Mesodermal cell (in vitro differentiated cells): ENCODE measurements at regions not wholly inside any gene's neighbourhood (a gene's known extent, or its start where the extent isn't known, plus 50 kb on each side); places are given as distances from the start of the nearest gene placed in this dataset.
"Not testable (repeated sequence)": the region's sequence is repeated elsewhere in the genome, so short reads cannot be mapped to it uniquely, and the experiment has no call there.

ENCODE experiments used
- H3K27ac ChIP-seq: 2 replicates; pipeline ENCODE4 v1.7.0; 2013; ENCODE audit warnings: mild to moderate bottlenecking, low read depth, low read length, moderate library complexity; ENCODE audit not compliant: severe bottlenecking
- H3K36me3 ChIP-seq: 2 replicates; pipeline ENCODE4 v1.7.1; 2013; ENCODE audit warnings: mild to moderate bottlenecking, low read length, moderate library complexity; ENCODE audit not compliant: control insufficient read depth, insufficient read depth
- H3K4me1 ChIP-seq: one replicate; pipeline ENCODE4 v1.7.1; 2013; ENCODE audit warnings: mild to moderate bottlenecking, low read length; ENCODE audit not compliant: insufficient read depth, control insufficient read depth, poor library complexity, severe bottlenecking
- H3K4me3 ChIP-seq: 2 replicates; pipeline ENCODE4 v1.7.0; 2013; ENCODE audit warnings: low read length, control low read depth, mild to moderate bottlenecking; ENCODE audit not compliant: insufficient read depth, poor library complexity, severe bottlenecking; ENCODE audit errors: extremely low read depth
- H3K9me3 ChIP-seq: 2 replicates; pipeline ENCODE4 v1.7.1; 2013; ENCODE audit warnings: mild to moderate bottlenecking, low read length, moderate library complexity; ENCODE audit not compliant: control insufficient read depth
- WGBS, 2 experiments: methylation state at CpG; one replicate each; pipeline ENCODE4 v1.1.5; 2013; ENCODE audit warnings: missing lambda C conversion rate in 2 of 2; ENCODE audit not compliant: insufficient coverage in 2 of 2; 5-methylcytosine and 5-hydroxymethylcytosine counted together

DNA sequence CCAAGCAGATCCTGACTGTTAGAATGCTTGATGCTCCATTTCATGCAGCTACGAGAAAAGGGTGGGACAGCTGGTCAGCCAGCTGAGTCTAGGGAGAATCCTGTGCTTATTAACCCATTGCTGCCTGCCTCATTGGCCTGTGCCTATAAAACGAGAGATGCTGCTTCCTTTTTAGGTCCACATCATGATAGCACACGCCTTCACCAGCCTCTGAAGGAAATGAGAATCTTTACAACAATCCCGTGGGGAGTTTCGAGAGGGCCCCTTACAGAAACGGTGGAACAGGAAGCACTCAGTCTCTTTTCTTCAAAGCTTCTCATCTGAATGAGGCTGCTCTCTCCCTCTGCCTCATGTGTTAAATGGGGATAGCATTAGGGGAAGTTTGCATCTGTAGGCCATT, 147.3 kb upstream of the RFLNA start:
- peaks cover 7% of the 10 kb centered on the region for H3K9me3 ChIP-seq
- H3K36me3 ChIP-seq = no peaks in the 10 kb centered on the region
- H3K27ac ChIP-seq = no peak overlapping the region
- 75 to 77% methylated on average over 6 of the region's 6 CpGs for WGBS, 2 experiments
- no peak overlapping the region for H3K4me3 ChIP-seq
- no peaks in the 10 kb centered on the region for H3K4me1 ChIP-seq

GRCh38 chr12:124148481-124149273, 146.2 kb upstream of the RFLNA start:
- WGBS, 2 experiments = 69 to 83% methylated on average over 10 to 12 of the region's 13 CpGs
- Histone ChIP-seq H3K9me3 (peaks cover 4% of the 10 kb centered on the region), H3K27ac (peak overlapping the region; percentile 45), H3K36me3 (no peaks in the 10 kb centered on the region), H3K4me3 (no peak overlapping the region), H3K4me1 (no peaks in the 10 kb centered on the region)

DNA sequence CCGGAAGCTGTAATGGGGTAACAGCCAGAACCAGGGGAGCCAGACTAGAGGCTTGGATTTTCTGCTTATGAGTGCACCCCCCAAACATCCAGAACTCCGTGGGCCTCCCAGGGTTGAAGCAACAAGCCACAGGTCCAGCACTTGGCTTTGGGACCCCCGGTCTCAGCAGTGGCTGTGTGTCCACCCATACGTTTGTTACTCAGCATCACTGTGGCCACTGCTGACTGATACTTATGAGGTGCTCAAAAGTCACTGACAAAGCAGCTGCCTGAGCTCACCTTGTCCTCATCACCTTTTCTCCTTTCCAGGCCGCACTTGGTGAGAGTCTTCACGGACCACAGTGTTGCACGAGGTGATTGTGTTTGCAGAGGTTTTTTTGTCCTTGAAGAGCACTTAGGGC, 145.6 kb upstream of the RFLNA start:
- Histone ChIP-seq H3K27ac (no peak overlapping the region), H3K36me3 (no peaks in the 10 kb centered on the region), H3K4me3 (no peak overlapping the region), H3K4me1 (no peaks in the 10 kb centered on the region), H3K9me3 (peaks cover 4% of the 10 kb centered on the region)
- 98 to 100% methylated on average over 4 to 5 of the region's 7 CpGs for WGBS, 2 experiments

DNA sequence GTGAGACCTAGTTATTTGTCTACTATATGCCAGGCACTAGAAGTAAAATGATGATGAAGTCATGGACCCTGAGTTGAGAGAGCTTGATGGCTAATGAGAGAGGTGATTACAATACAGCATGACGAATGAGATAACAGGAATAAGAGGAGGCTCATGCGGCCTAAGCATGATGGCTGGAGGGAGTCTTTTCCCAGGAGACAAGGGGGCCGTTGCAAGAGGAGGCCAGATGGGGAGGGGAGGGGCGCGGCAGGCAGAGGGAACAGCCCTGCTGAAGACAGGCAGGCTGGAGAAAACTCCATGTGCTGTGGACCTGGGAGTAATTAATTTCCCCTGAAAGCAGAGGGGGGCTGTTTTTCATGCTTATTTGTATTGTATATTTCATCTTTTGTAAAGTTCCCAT, 144.7 kb upstream of the RFLNA start:
- H3K4me3 ChIP-seq = no peak overlapping the region
- no peak overlapping the region for H3K27ac ChIP-seq
- H3K9me3 ChIP-seq = peaks cover 4% of the 10 kb centered on the region
- H3K36me3 ChIP-seq = no peaks in the 10 kb centered on the region
- no peaks in the 10 kb centered on the region for H3K4me1 ChIP-seq
- 69 to 71% methylated on average over 3 to 5 of the region's 5 CpGs for WGBS, 2 experiments

GRCh38 chr12:124151583-124151982, 143.3 kb upstream of the RFLNA start:
- H3K36me3 ChIP-seq = no peaks in the 10 kb centered on the region
- H3K4me1 ChIP-seq = no peaks in the 10 kb centered on the region
- H3K27ac ChIP-seq = no peak overlapping the region
- H3K9me3 ChIP-seq = peaks cover 4% of the 10 kb centered on the region
- WGBS, 2 experiments = 58 to 62% methylated on average over 5 of the region's 5 CpGs
- no peak overlapping the region for H3K4me3 ChIP-seq

GRCh38 chr12:124152731-124153130, 142.2 kb upstream of the RFLNA start:
- peaks cover 4% of the 10 kb centered on the region for H3K9me3 ChIP-seq
- no peaks in the 10 kb centered on the region for H3K4me1 ChIP-seq
- no peak overlapping the region for H3K4me3 ChIP-seq
- H3K27ac ChIP-seq = no peak overlapping the region
- 67 to 82% methylated on average over 3 to 4 of the region's 8 CpGs for WGBS, 2 experiments
- no peaks in the 10 kb centered on the region for H3K36me3 ChIP-seq

- WGBS, 2 experiments = 97 to 100% methylated on average over 1 to 2 of the region's 2 CpGs
- H3K9me3 ChIP-seq = peaks cover 4% of the 10 kb centered on the region
- H3K4me1 ChIP-seq = no peaks in the 10 kb centered on the region
These were observed 141.5 kb upstream of the RFLNA start for GRCh38 chr12:124153392-124153791.

GRCh38 chr12:124157406-124157805, 137.5 kb upstream of the RFLNA start:
- WGBS, 2 experiments = 77 to 83% methylated on average over 7 of the region's 7 CpGs
- no peak overlapping the region for H3K27ac ChIP-seq
- no peaks in the 10 kb centered on the region for H3K36me3 ChIP-seq
- H3K4me3 ChIP-seq = no peak overlapping the region
- peaks cover 4% of the 10 kb centered on the region for H3K9me3 ChIP-seq
- peaks cover 8% of the 10 kb centered on the region for H3K4me1 ChIP-seq

More at GRCh38 chr12:124153392-124153791, 141.5 kb upstream of the RFLNA start:
- H3K36me3 ChIP-seq = no peaks in the 10 kb centered on the region
- H3K27ac ChIP-seq = no peak overlapping the region
- no peak overlapping the region for H3K4me3 ChIP-seq

- 93 to 98% methylated on average over 8 to 9 of the region's 9 CpGs for WGBS, 2 experiments
- no peak overlapping the region for H3K4me3 ChIP-seq
- no peak overlapping the region for H3K27ac ChIP-seq
- no peaks in the 10 kb centered on the region for H3K36me3 ChIP-seq
- H3K4me1 ChIP-seq = peaks cover 8% of the 10 kb centered on the region
- H3K9me3 ChIP-seq = peaks cover 10% of the 10 kb centered on the region
These were observed 135.2 kb upstream of the RFLNA start for GRCh38 chr12:124159655-124160054.

GRCh38 chr12:124160097-124160756, 134.7 kb upstream of the RFLNA start:
- Histone ChIP-seq H3K4me3 (no peak overlapping the region), H3K4me1 (peaks cover 8% of the 10 kb centered on the region), H3K27ac (peak overlapping the region; percentile 59), H3K36me3 (no peaks in the 10 kb centered on the region), H3K9me3 (peaks cover 10% of the 10 kb centered on the region)
- 80 to 87% methylated on average over 8 to 10 of the region's 11 CpGs for WGBS, 2 experiments

GRCh38 chr12:124161402-124161801, 133.5 kb upstream of the RFLNA start:
- H3K9me3 ChIP-seq = peaks cover 14% of the 10 kb centered on the region
- H3K27ac ChIP-seq, H3K4me1 ChIP-seq, H3K4me3 ChIP-seq, H3K36me3 ChIP-seq: not testable (repeated sequence)
- WGBS, 2 experiments = 79 to 100% methylated on average over 2 to 7 of the region's 9 CpGs
